ENCODE measurements at regions not wholly inside any gene's neighbourhood (a gene's known extent, or its start where the extent isn't known, plus 50 kb on each side); places are given as distances from the start of the nearest gene placed in this dataset.
"Not testable (repeated sequence)": the region's sequence is repeated elsewhere in the genome, so short reads cannot be mapped to it uniquely, and the experiment has no call there.

- ATAC-seq (no peak), DNase-seq (no peak)
- Mint-ChIP-seq H3K27me3 (no peaks in the 10 kb centered on the region), H3K4me1 (no peaks in the 10 kb centered on the region), H3K4me3 (no peak overlapping the region), H3K9me3 (ENCODE audit: low read depth) (no peaks in the 10 kb centered on the region), H3K36me3 (no peaks in the 10 kb centered on the region), H3K27ac (no peak overlapping the region)
- CTCF ChIA-PET, result no interaction called here
Observed at GRCh38 chr4:132313852-132314251, 835.2 kb upstream of the PCDH10 start.

GRCh38 chr4:132316738-132317137, 832.4 kb upstream of the PCDH10 start:
- H3K4me3 Mint-ChIP-seq, result no peak overlapping the region
- no peaks in the 10 kb centered on the region for H3K4me1 Mint-ChIP-seq
- H3K27me3 Mint-ChIP-seq, result no peaks in the 10 kb centered on the region
- CTCF ChIA-PET, result no interaction called here
- DNase-seq (no peak), ATAC-seq (no peak)
- peaks cover 4% of the 10 kb centered on the region for H3K9me3 Mint-ChIP-seq (ENCODE audit: low read depth)
- H3K27ac Mint-ChIP-seq, result no peak overlapping the region
- no peaks in the 10 kb centered on the region for H3K36me3 Mint-ChIP-seq

- no peaks in the 10 kb centered on the region for H3K4me1 Mint-ChIP-seq
- no peak overlapping the region for H3K4me3 Mint-ChIP-seq
- no peaks in the 10 kb centered on the region for H3K27me3 Mint-ChIP-seq
- peaks cover 4% of the 10 kb centered on the region for H3K9me3 Mint-ChIP-seq (ENCODE audit: low read depth)
- H3K36me3 Mint-ChIP-seq, result no peaks in the 10 kb centered on the region
- no peak for ATAC-seq
- DNase-seq, result no peak
- H3K27ac Mint-ChIP-seq, result no peak overlapping the region
- CTCF ChIA-PET, result no interaction called here
Observed at GRCh38 chr4:132317923-132318322, 831.2 kb upstream of the PCDH10 start.

GRCh38 chr4:132328761-132329160, 820.3 kb upstream of the PCDH10 start:
- no peak overlapping the region for H3K4me3 Mint-ChIP-seq
- ATAC-seq, result no peak
- CTCF ChIA-PET, result no interaction called here
- no peaks in the 10 kb centered on the region for H3K36me3 Mint-ChIP-seq
- no peak for DNase-seq
- no peaks in the 10 kb centered on the region for H3K27me3 Mint-ChIP-seq
- H3K27ac Mint-ChIP-seq, result no peak overlapping the region
- H3K4me1 Mint-ChIP-seq, result no peaks in the 10 kb centered on the region
- peaks cover 2% of the 10 kb centered on the region for H3K9me3 Mint-ChIP-seq (ENCODE audit: low read depth)

GRCh38 chr4:132330994-132331393, 818.1 kb upstream of the PCDH10 start:
- H3K27me3 Mint-ChIP-seq, result no peaks in the 10 kb centered on the region

GRCh38 chr4:132332932-132333723, 816.0 kb upstream of the PCDH10 start:
- CTCF ChIA-PET, result no interaction called here
- peaks cover 2% of the 10 kb centered on the region for H3K9me3 Mint-ChIP-seq (ENCODE audit: low read depth)
- ATAC-seq, result no peak

More at GRCh38 chr4:132330994-132331393, 818.1 kb upstream of the PCDH10 start:
- Mint-ChIP-seq H3K4me3 (no peak overlapping the region), H3K9me3 (ENCODE audit: low read depth) (peaks cover 2% of the 10 kb centered on the region), H3K36me3 (no peaks in the 10 kb centered on the region), H3K4me1 (no peaks in the 10 kb centered on the region), H3K27ac (no peak overlapping the region)
- no peak for DNase-seq
- CTCF ChIA-PET, result no interaction called here
- no peak for ATAC-seq

GRCh38 chr4:132333724-132334047, 815.4 kb upstream of the PCDH10 start:
- ATAC-seq (no peak), DNase-seq (no peak)
- H3K4me1 Mint-ChIP-seq, result no peaks in the 10 kb centered on the region
- H3K27ac Mint-ChIP-seq, result no peak overlapping the region
- no peaks in the 10 kb centered on the region for H3K36me3 Mint-ChIP-seq
- CTCF ChIA-PET, result no interaction called here
- no peaks in the 10 kb centered on the region for H3K27me3 Mint-ChIP-seq
- peaks cover 3% of the 10 kb centered on the region for H3K9me3 Mint-ChIP-seq (ENCODE audit: low read depth)
- H3K4me3 Mint-ChIP-seq, result no peak overlapping the region

More at GRCh38 chr4:132332932-132333723, 816.0 kb upstream of the PCDH10 start:
- no peak overlapping the region for H3K4me3 Mint-ChIP-seq
- H3K27me3 Mint-ChIP-seq, result no peaks in the 10 kb centered on the region
- no peaks in the 10 kb centered on the region for H3K4me1 Mint-ChIP-seq
- DNase-seq, result no peak
- no peak overlapping the region for H3K27ac Mint-ChIP-seq
- no peaks in the 10 kb centered on the region for H3K36me3 Mint-ChIP-seq

GRCh38 chr4:132334081-132334480, 815.0 kb upstream of the PCDH10 start:
- ATAC-seq (no peak), DNase-seq (no peak)
- H3K9me3 Mint-ChIP-seq (ENCODE audit: low read depth), result peaks cover 3% of the 10 kb centered on the region
- H3K36me3 Mint-ChIP-seq, result no peaks in the 10 kb centered on the region
- CTCF ChIA-PET, result no interaction called here
- no peaks in the 10 kb centered on the region for H3K4me1 Mint-ChIP-seq
- H3K4me3 Mint-ChIP-seq, result no peak overlapping the region
- no peaks in the 10 kb centered on the region for H3K27me3 Mint-ChIP-seq
- no peak overlapping the region for H3K27ac Mint-ChIP-seq

GRCh38 chr4:132344924-132345828, 803.9 kb upstream of the PCDH10 start:
- ATAC-seq, result no peak

GRCh38 chr4:132346016-132346415, 803.1 kb upstream of the PCDH10 start:
- Mint-ChIP-seq H3K27me3 (no peaks in the 10 kb centered on the region), H3K27ac (no peak overlapping the region), H3K9me3 (ENCODE audit: low read depth) (peaks cover 3% of the 10 kb centered on the region), H3K4me3 (no peak overlapping the region), H3K36me3 (no peaks in the 10 kb centered on the region), H3K4me1 (no peaks in the 10 kb centered on the region)
- CTCF ChIA-PET, result no interaction called here
- no peak for DNase-seq
- ATAC-seq, result no peak

More at GRCh38 chr4:132344924-132345828, 803.9 kb upstream of the PCDH10 start:
- H3K4me3 Mint-ChIP-seq, result no peak overlapping the region
- H3K27ac Mint-ChIP-seq, result no peak overlapping the region
- no peaks in the 10 kb centered on the region for H3K36me3 Mint-ChIP-seq
- DNase-seq, result no peak
- CTCF ChIA-PET, result no interaction called here
- no peaks in the 10 kb centered on the region for H3K27me3 Mint-ChIP-seq
- peaks cover 3% of the 10 kb centered on the region for H3K9me3 Mint-ChIP-seq (ENCODE audit: low read depth)
- no peaks in the 10 kb centered on the region for H3K4me1 Mint-ChIP-seq

GRCh38 chr4:132351606-132352005, 797.5 kb upstream of the PCDH10 start:
- H3K4me3 Mint-ChIP-seq, H3K4me1 Mint-ChIP-seq, ATAC-seq, H3K27ac Mint-ChIP-seq, CTCF ChIA-PET, DNase-seq, H3K27me3 Mint-ChIP-seq, H3K36me3 Mint-ChIP-seq: not testable (repeated sequence)
- H3K9me3 Mint-ChIP-seq (ENCODE audit: low read depth), result peaks cover 11% of the 10 kb centered on the region

GRCh38 chr4:132382243-132382642, 766.9 kb upstream of the PCDH10 start:
- CTCF ChIA-PET, result no interaction called here
- no peaks in the 10 kb centered on the region for H3K4me1 Mint-ChIP-seq
- ATAC-seq (no peak), DNase-seq (no peak)
- H3K9me3 Mint-ChIP-seq (ENCODE audit: low read depth), result peaks cover 6% of the 10 kb centered on the region
- no peak overlapping the region for H3K4me3 Mint-ChIP-seq
- H3K27ac Mint-ChIP-seq, result no peak overlapping the region
- no peaks in the 10 kb centered on the region for H3K27me3 Mint-ChIP-seq
- H3K36me3 Mint-ChIP-seq, result no peaks in the 10 kb centered on the region

GRCh38 chr4:132383571-132384199, 765.4 kb upstream of the PCDH10 start:
- H3K4me3 Mint-ChIP-seq, result no peak overlapping the region
- H3K27me3 Mint-ChIP-seq, result no peaks in the 10 kb centered on the region
- CTCF ChIA-PET, result no interaction called here
- H3K9me3 Mint-ChIP-seq (ENCODE audit: low read depth), result peaks cover 6% of the 10 kb centered on the region
- no peak for DNase-seq
- ATAC-seq, result no peak
- H3K4me1 Mint-ChIP-seq, result no peaks in the 10 kb centered on the region
- no peaks in the 10 kb centered on the region for H3K36me3 Mint-ChIP-seq
- H3K27ac Mint-ChIP-seq, result no peak overlapping the region

- ATAC-seq, result no peak
- Mint-ChIP-seq H3K4me1 (no peaks in the 10 kb centered on the region), H3K27me3 (no peaks in the 10 kb centered on the region), H3K9me3 (ENCODE audit: low read depth) (peaks cover 6% of the 10 kb centered on the region), H3K4me3 (no peak overlapping the region), H3K27ac (no peak overlapping the region), H3K36me3 (no peaks in the 10 kb centered on the region)
- no peak for DNase-seq
- CTCF ChIA-PET, result no interaction called here
Observed at GRCh38 chr4:132384709-132385108, 764.4 kb upstream of the PCDH10 start.
